Type B pancreatic cell (in vitro differentiated cells): ENCODE measurements at regions not wholly inside any gene's neighbourhood (a gene's known extent, or its start where the extent isn't known, plus 50 kb on each side); places are given as distances from the start of the nearest gene placed in this dataset.

Experiments used
- DNase-seq: peaks from one replicate; pipeline ENCODE4 v3.0.0; 2021; ENCODE audit warnings: mixed read lengths; ENCODE audit not compliant: unreplicated experiment; ENCODE audit errors: extremely low spot score
- H3K27ac Mint-ChIP-seq: 2 replicates; pipeline ENCODE4 v1.8.0; 2021; ENCODE audit warnings: mild to moderate bottlenecking, mixed read lengths
- H3K27me3 Mint-ChIP-seq: 2 replicates; pipeline ENCODE4 v1.8.0; 2021; ENCODE audit warnings: mixed read lengths
- H3K36me3 Mint-ChIP-seq: 2 replicates; pipeline ENCODE4 v1.8.0; 2021; ENCODE audit warnings: mixed read lengths
- H3K4me1 Mint-ChIP-seq: one replicate; pipeline ENCODE4 v1.8.0; 2021; ENCODE audit warnings: mixed read lengths; ENCODE audit not compliant: unreplicated experiment
- H3K4me3 Mint-ChIP-seq: 2 replicates; pipeline ENCODE4 v1.8.0; 2021; ENCODE audit warnings: mild to moderate bottlenecking, mixed read lengths
- H3K9me3 Mint-ChIP-seq: 2 replicates; pipeline ENCODE4 v1.8.0; 2021; ENCODE audit warnings: mixed read lengths
- TF ChIP-seq, protein P1 (sequence below): fragments of 200-600 bp; sonication (generic); conservative IDR thresholded peaks from 2 replicates; pipeline ENCODE4 v1.5.0; 2021; ENCODE audit warnings: antibody characterized with exemption, mild to moderate bottlenecking

DNA sequence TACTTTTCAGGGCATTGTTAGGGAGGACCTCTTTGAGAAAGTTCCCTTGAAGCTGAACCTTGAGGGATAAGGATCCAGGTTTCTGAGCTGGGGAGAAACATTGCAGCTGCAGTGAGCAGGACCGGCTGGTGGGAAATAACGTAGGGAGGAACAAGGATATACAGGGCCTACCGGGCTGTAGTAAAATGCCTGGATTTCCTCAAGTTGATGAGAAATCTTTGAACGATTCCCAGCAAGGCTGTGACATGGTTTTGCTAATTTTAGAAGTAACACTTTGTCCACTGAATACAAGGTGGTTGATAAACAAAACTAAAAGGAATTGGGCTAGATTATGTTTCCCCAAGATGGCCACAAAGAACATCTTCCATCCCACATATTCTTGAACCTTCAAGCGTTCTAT lies 137.0 kb upstream of the AGBL1 start:
- no peak overlapping the region for H3K27ac Mint-ChIP-seq
- H3K9me3 Mint-ChIP-seq: no peaks in the 10 kb centered on the region
- no peak overlapping the region for H3K4me3 Mint-ChIP-seq
- peaks cover 3% of the 10 kb centered on the region for H3K27me3 Mint-ChIP-seq
- TF ChIP-seq, protein P1, sequence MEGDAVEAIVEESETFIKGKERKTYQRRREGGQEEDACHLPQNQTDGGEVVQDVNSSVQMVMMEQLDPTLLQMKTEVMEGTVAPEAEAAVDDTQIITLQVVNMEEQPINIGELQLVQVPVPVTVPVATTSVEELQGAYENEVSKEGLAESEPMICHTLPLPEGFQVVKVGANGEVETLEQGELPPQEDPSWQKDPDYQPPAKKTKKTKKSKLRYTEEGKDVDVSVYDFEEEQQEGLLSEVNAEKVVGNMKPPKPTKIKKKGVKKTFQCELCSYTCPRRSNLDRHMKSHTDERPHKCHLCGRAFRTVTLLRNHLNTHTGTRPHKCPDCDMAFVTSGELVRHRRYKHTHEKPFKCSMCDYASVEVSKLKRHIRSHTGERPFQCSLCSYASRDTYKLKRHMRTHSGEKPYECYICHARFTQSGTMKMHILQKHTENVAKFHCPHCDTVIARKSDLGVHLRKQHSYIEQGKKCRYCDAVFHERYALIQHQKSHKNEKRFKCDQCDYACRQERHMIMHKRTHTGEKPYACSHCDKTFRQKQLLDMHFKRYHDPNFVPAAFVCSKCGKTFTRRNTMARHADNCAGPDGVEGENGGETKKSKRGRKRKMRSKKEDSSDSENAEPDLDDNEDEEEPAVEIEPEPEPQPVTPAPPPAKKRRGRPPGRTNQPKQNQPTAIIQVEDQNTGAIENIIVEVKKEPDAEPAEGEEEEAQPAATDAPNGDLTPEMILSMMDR: no peak
- no peak for DNase-seq
- no peaks in the 10 kb centered on the region for H3K36me3 Mint-ChIP-seq
- H3K4me1 Mint-ChIP-seq: no peaks in the 10 kb centered on the region

DNA sequence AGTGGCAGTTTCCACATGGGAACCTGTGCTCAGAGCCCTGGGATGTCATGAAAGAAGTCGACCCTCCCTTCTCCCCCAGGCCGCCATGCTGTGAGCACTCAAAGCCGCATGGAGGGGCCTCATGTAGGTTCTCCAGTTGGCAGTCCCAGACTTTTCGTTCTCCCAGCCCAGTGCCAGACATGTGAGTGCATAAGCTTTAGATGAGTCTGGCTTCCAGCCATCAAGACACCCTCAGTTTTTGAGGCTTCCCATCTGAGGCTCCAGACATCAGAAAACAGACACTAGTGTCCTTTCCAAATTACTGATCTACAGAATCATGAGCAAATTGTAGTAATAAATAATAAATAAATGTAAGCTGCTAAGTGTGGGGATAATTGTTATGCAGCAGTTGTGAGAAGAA lies 136.5 kb upstream of the AGBL1 start:
- TF ChIP-seq, protein P1: no peak
- H3K4me1 Mint-ChIP-seq: no peaks in the 10 kb centered on the region
- peaks cover 3% of the 10 kb centered on the region for H3K27me3 Mint-ChIP-seq
- no peak overlapping the region for H3K27ac Mint-ChIP-seq
- H3K4me3 Mint-ChIP-seq: no peak overlapping the region
- no peak for DNase-seq
- no peaks in the 10 kb centered on the region for H3K36me3 Mint-ChIP-seq
- no peaks in the 10 kb centered on the region for H3K9me3 Mint-ChIP-seq

DNA sequence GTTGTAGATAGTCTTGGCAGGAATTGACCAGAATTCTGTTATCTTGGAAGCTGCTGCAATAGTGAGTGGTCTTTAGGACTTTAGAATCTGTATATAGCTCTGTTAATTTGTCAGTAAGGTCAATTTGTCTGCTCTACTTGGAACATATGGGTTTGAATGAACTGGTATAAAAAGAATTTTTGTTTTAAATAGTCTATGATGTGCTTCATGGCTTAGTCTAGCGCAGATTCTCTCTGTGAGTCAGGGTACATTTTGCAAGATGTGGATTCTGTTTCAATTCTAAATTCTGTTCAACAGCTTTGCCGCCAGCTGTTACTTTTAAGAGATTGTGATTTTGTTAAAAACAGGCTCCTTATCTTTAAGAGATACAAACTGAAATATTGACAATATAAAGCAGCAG lies 135.9 kb upstream of the AGBL1 start:
- H3K4me1 Mint-ChIP-seq: no peaks in the 10 kb centered on the region
- TF ChIP-seq, protein P1: no peak
- no peaks in the 10 kb centered on the region for H3K36me3 Mint-ChIP-seq
- H3K27ac Mint-ChIP-seq: no peak overlapping the region
- peaks cover 3% of the 10 kb centered on the region for H3K27me3 Mint-ChIP-seq
- no peaks in the 10 kb centered on the region for H3K9me3 Mint-ChIP-seq
- H3K4me3 Mint-ChIP-seq: no peak overlapping the region
- no peak for DNase-seq

GRCh38 chr15:85947021-85947420 lies 132.7 kb upstream of the AGBL1 start:
- Mint-ChIP-seq H3K4me3 (no peak overlapping the region), H3K4me1 (no peaks in the 10 kb centered on the region), H3K27me3 (peaks cover 5% of the 10 kb centered on the region), H3K9me3 (no peaks in the 10 kb centered on the region), H3K36me3 (no peaks in the 10 kb centered on the region), H3K27ac (no peak overlapping the region)
- TF ChIP-seq, protein P1: no peak
- no peak for DNase-seq

GRCh38 chr15:85947936-85948335 lies 131.7 kb upstream of the AGBL1 start:
- Mint-ChIP-seq H3K4me1 (no peaks in the 10 kb centered on the region), H3K36me3 (no peaks in the 10 kb centered on the region), H3K27me3 (peaks cover 5% of the 10 kb centered on the region), H3K27ac (no peak overlapping the region), H3K9me3 (no peaks in the 10 kb centered on the region), H3K4me3 (no peak overlapping the region)
- DNase-seq: no peak
- TF ChIP-seq, protein P1: no peak

DNA sequence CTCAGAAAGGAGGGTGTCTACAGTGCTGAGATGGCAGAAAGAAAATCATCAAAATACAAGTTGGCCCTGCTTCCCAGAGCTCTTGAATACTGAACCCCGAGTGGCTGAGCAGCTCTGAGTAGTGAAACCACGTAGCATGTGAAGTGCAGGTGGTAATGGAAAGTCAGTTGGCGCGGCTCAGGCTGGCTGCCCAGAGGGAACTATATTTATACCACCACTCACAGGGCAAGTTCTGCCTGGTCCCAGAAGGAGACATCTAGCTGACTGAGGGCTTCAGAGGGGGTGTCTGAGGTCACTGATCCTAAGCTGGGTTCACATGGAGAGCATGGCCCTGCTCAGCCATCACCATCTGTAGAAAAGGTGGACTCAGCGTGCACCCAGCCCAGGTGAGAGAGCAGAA lies 129.6 kb upstream of the AGBL1 start:
- DNase-seq: no peak
- H3K4me1 Mint-ChIP-seq: no peaks in the 10 kb centered on the region
- H3K4me3 Mint-ChIP-seq: no peak overlapping the region
- TF ChIP-seq, protein P1: no peak
- H3K36me3 Mint-ChIP-seq: no peaks in the 10 kb centered on the region
- no peaks in the 10 kb centered on the region for H3K9me3 Mint-ChIP-seq
- no peak overlapping the region for H3K27ac Mint-ChIP-seq
- H3K27me3 Mint-ChIP-seq: peaks cover 7% of the 10 kb centered on the region
